HG03354 (cell line): ENCODE measurements at regions not wholly inside any gene's neighbourhood (a gene's known extent, or its start where the extent isn't known, plus 50 kb on each side); places are given as distances from the start of the nearest gene placed in this dataset.

ENCODE experiments used
- ATAC-seq: cut with Tn5 transposase; IDR thresholded peaks from one replicate; pipeline ENCODE4 v1.9.1; 2021; ENCODE audit warnings: mild to moderate bottlenecking; ENCODE audit not compliant: unreplicated experiment, poor library complexity, severe bottlenecking

GRCh38 chr11:18878211-18878610 is 61.0 kb downstream of the MRGPRX1 start:
- no peak for ATAC-seq

- no peak for ATAC-seq
Observed at GRCh38 chr11:18865951-18866350, 73.3 kb downstream of the MRGPRX1 start.

- no peak for ATAC-seq
Observed at GRCh38 chr11:18865261-18865660, 73.7 kb upstream of the PTPN5 start.

- ATAC-seq, result peak; percentile 79
Observed at GRCh38 chr11:18853086-18853720, 61.6 kb upstream of the PTPN5 start.

GRCh38 chr11:18849406-18849805 is 57.8 kb upstream of the PTPN5 start:
- no peak for ATAC-seq

- ATAC-seq, result peak; percentile 77
Observed at GRCh38 chr11:18844753-18845367, 53.3 kb upstream of the PTPN5 start.
